DND-41 (cell line): ENCODE measurements at regions not wholly inside any gene's neighbourhood (a gene's known extent, or its start where the extent isn't known, plus 50 kb on each side); places are given as distances from the start of the nearest gene placed in this dataset.

ENCODE experiments used
- ATAC-seq: fragments of 200-7000 bp; cut with Tn5 transposase; 3 replicates; pipeline ENCODE4 v1.9.1; 2021; ENCODE audit warnings: low read depth; ENCODE audit not compliant: insufficient read depth
- DNase-seq: peaks from one replicate; pipeline ENCODE4 v3.0.0-alpha.2; 2020
- H2AFZ ChIP-seq: 2 replicates; pipeline ENCODE4 v1.6.0; 2012; ENCODE audit warnings: low read depth, low read length
- H3K27ac ChIP-seq: 2 replicates; pipeline ENCODE4 v1.5.1; 2012; ENCODE audit warnings: low read length, inconsistent platforms
- H3K27me3 ChIP-seq: fragments of 200-600 bp; sonication (generic); 2 replicates; pipeline ENCODE4 v1.6.0; 2012; ENCODE audit warnings: low read length, mild to moderate bottlenecking, inconsistent platforms; ENCODE audit not compliant: insufficient read depth, poor library complexity
- H3K36me3 ChIP-seq: 2 replicates; pipeline ENCODE4 v1.5.1; 2012; ENCODE audit warnings: low read length, inconsistent platforms; ENCODE audit not compliant: insufficient read depth
- H3K4me1 ChIP-seq: 2 replicates; pipeline ENCODE4 v1.5.1; 2012; ENCODE audit warnings: mild to moderate bottlenecking, low read length; ENCODE audit not compliant: insufficient read depth
- H3K4me2 ChIP-seq: 2 replicates; pipeline ENCODE4 v1.6.0; 2012; ENCODE audit warnings: mild to moderate bottlenecking, moderate library complexity, low read length, inconsistent platforms; ENCODE audit not compliant: insufficient read depth
- H3K4me3 ChIP-seq, 2 experiments: fragments of 200-600 bp in 1 of 2; shearing (Covaris generic) in 1 of 2; 2 replicates each; pipeline ENCODE4 v1.5.1; 2012 to 2016; ENCODE audit warnings: inconsistent platforms in 2 of 2, low read length in 2 of 2, mild to moderate bottlenecking in 2 of 2, low read depth in 1 of 2, moderate library complexity in 1 of 2
- H3K79me2 ChIP-seq: 2 replicates; pipeline ENCODE4 v1.6.0; 2012; ENCODE audit warnings: low read length, inconsistent platforms; ENCODE audit not compliant: insufficient read depth
- H3K9ac ChIP-seq: 2 replicates; pipeline ENCODE4 v1.6.0; 2012; ENCODE audit warnings: low read depth, mild to moderate bottlenecking, inconsistent platforms, low read length, moderate library complexity
- H3K9me3 ChIP-seq: 2 replicates; pipeline ENCODE4 v1.5.1; 2012; ENCODE audit warnings: low read length, moderate library complexity, mild to moderate bottlenecking, inconsistent platforms; ENCODE audit not compliant: insufficient read depth, severe bottlenecking
- H4K20me1 ChIP-seq: 2 replicates; pipeline ENCODE4 v1.6.0; 2012; ENCODE audit warnings: low read length; ENCODE audit not compliant: insufficient read depth
- CTCF ChIP-seq: IDR thresholded peaks from 2 replicates; pipeline ENCODE4 v1.5.1; 2012; ENCODE audit warnings: borderline replicate concordance, low read length, moderate library complexity, mild to moderate bottlenecking; ENCODE audit not compliant: poor library complexity, severe bottlenecking; ENCODE audit errors: extremely low read depth
- EZH2 ChIP-seq: IDR thresholded peaks from 3 replicates; pipeline ENCODE4 v1.6.1; 2012; ENCODE audit warnings: borderline replicate concordance, low read depth, mild to moderate bottlenecking, moderate library complexity, low read length, inconsistent platforms; ENCODE audit not compliant: severe bottlenecking

- H2AFZ ChIP-seq: no peak overlapping the region
- H3K27me3 ChIP-seq: no peaks in the 10 kb centered on the region
- H3K36me3 ChIP-seq: no peaks in the 10 kb centered on the region
- H3K9ac ChIP-seq: no peak overlapping the region
- no peaks in the 10 kb centered on the region for H3K79me2 ChIP-seq
- no peak overlapping the region for H3K27ac ChIP-seq
- no peaks in the 10 kb centered on the region for H3K9me3 ChIP-seq
- DNase-seq (no peak), ATAC-seq (no peak)
- H3K4me3 ChIP-seq: no peak overlapping the region
- TF ChIP-seq CTCF: no peak
- no peak for TF ChIP-seq EZH2
- H3K4me1 ChIP-seq: peaks cover 17% of the 10 kb centered on the region
- H4K20me1 ChIP-seq: no peaks in the 10 kb centered on the region
- H3K4me2 ChIP-seq: no peak overlapping the region
Measured at GRCh38 chr4:19944251-19944650, 307.5 kb upstream of the SLIT2 start.

- TF ChIP-seq EZH2: no peak
- TF ChIP-seq CTCF: no peak
- Histone ChIP-seq H3K4me3 (no peak overlapping the region), H3K9me3 (no peaks in the 10 kb centered on the region), H4K20me1 (no peaks in the 10 kb centered on the region), H3K4me1 (peaks cover 13% of the 10 kb centered on the region), H3K9ac (no peak overlapping the region), H3K4me2 (no peak overlapping the region), H2AFZ (no peak overlapping the region), H3K36me3 (no peaks in the 10 kb centered on the region), H3K79me2 (no peaks in the 10 kb centered on the region), H3K27ac (no peak overlapping the region), H3K27me3 (no peaks in the 10 kb centered on the region)
- DNase-seq: no peak
- no peak for ATAC-seq
Measured at GRCh38 chr4:19941434-19941833, 310.3 kb upstream of the SLIT2 start.

- no peak for ATAC-seq
- no peaks in the 10 kb centered on the region for H4K20me1 ChIP-seq
- TF ChIP-seq CTCF (no peak), EZH2 (no peak)
Measured at GRCh38 chr4:19940861-19941260, 310.8 kb upstream of the SLIT2 start.

GRCh38 chr4:19936476-19936875, 315.2 kb upstream of the SLIT2 start:
- peaks cover 6% of the 10 kb centered on the region for H3K4me1 ChIP-seq
- no peak for TF ChIP-seq CTCF
- TF ChIP-seq EZH2: no peak
- H3K27ac ChIP-seq: no peak overlapping the region
- no peaks in the 10 kb centered on the region for H3K36me3 ChIP-seq
- H2AFZ ChIP-seq: no peak overlapping the region
- ATAC-seq (peak; percentile 79), DNase-seq (no peak)
- no peaks in the 10 kb centered on the region for H3K79me2 ChIP-seq
- no peaks in the 10 kb centered on the region for H4K20me1 ChIP-seq
- no peaks in the 10 kb centered on the region for H3K27me3 ChIP-seq
- no peaks in the 10 kb centered on the region for H3K9me3 ChIP-seq
- H3K9ac ChIP-seq: no peak overlapping the region
- H3K4me2 ChIP-seq: no peak overlapping the region
- H3K4me3 ChIP-seq: no peak overlapping the region

More at GRCh38 chr4:19940861-19941260, 310.8 kb upstream of the SLIT2 start:
- Histone ChIP-seq H3K4me3 (no peak overlapping the region), H3K27ac (no peak overlapping the region), H3K4me2 (no peak overlapping the region), H3K9ac (no peak overlapping the region), H3K4me1 (peaks cover 10% of the 10 kb centered on the region), H3K36me3 (no peaks in the 10 kb centered on the region), H3K27me3 (no peaks in the 10 kb centered on the region), H2AFZ (no peak overlapping the region), H3K9me3 (no peaks in the 10 kb centered on the region), H3K79me2 (no peaks in the 10 kb centered on the region)
- no peak for DNase-seq
